Stimulated activated memory B cell treated with anti-CD40 and anti-IgM and Interleukin-4, amounts not matched to agents 10 μg/mL and 1 μg/mL and 100 μg/mL, for 72 hours (primary cell): ENCODE measurements at regions not wholly inside any gene's neighbourhood (a gene's known extent, or its start where the extent isn't known, plus 50 kb on each side); places are given as distances from the start of the nearest gene placed in this dataset.

Experiments
- ATAC-seq: fragments of 150-1000 bp; cut with Tn5 transposase; 2 replicates; pipeline ENCODE4 v1.10.0; 2021
- H3K27ac Mint-ChIP-seq: one replicate; pipeline ENCODE4 v1.8.0; 2022; ENCODE audit warnings: mild to moderate bottlenecking, mixed read lengths
- H3K27me3 Mint-ChIP-seq: one replicate; pipeline ENCODE4 v1.8.0; 2022; ENCODE audit warnings: mixed read lengths
- H3K36me3 Mint-ChIP-seq: one replicate; pipeline ENCODE4 v1.8.0; 2022; ENCODE audit warnings: mixed read lengths
- H3K4me1 Mint-ChIP-seq: one replicate; pipeline ENCODE4 v1.8.0; 2022; ENCODE audit warnings: mixed read lengths
- H3K4me3 Mint-ChIP-seq: one replicate; pipeline ENCODE4 v1.8.0; 2022; ENCODE audit warnings: mild to moderate bottlenecking, moderate library complexity, mixed read lengths
- H3K9me3 Mint-ChIP-seq: one replicate; pipeline ENCODE4 v1.8.0; 2022; ENCODE audit warnings: mixed read lengths

- Mint-ChIP-seq H3K4me3 (no peak overlapping the region), H3K36me3 (peaks cover 13% of the 10 kb centered on the region), H3K27ac (peak overlapping the region; percentile 21), H3K27me3 (peaks cover 8% of the 10 kb centered on the region), H3K4me1 (peaks cover 25% of the 10 kb centered on the region), H3K9me3 (peaks cover 11% of the 10 kb centered on the region)
- ATAC-seq, result no peak
Observed at GRCh38 chr18:56108478-56109367, 520.7 kb upstream of the TCF4 start.

GRCh38 chr18:56107821-56108477 lies 520.0 kb upstream of the TCF4 start:
- ATAC-seq, result no peak
- H3K4me3 Mint-ChIP-seq, result no peak overlapping the region
- peaks cover 18% of the 10 kb centered on the region for H3K4me1 Mint-ChIP-seq
- peaks cover 18% of the 10 kb centered on the region for H3K9me3 Mint-ChIP-seq
- H3K27me3 Mint-ChIP-seq, result peaks cover 10% of the 10 kb centered on the region
- peaks cover 17% of the 10 kb centered on the region for H3K36me3 Mint-ChIP-seq
- H3K27ac Mint-ChIP-seq, result no peak overlapping the region

DNA sequence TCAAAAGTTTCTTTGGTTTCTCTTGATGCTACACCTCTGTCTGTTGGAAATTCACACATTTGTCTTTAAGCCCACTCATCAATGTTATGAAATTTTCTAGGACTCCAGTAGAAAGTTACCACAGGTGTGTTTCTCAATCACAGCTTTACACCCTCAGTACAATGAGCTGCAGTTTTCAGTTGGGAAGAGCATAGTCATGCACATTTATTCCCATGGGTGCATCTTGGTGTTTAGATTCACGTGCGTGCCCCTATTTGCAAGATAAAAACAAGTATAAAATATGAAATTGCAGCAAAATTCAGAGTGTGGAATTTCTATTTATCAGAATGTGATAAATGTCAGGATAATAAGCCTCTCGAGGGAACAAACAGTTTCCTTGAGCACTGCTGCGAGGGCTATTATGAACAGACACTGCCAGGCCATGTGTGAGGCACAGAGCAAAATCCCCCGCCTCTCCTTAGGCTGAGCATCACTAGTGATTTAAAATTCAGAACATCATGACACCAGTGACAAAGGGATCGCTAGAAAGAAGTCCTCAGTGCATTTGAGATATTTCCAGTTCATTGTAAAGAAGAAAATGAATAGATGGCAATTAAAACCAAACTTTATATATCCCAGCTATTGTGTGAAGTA lies 512.2 kb upstream of the TCF4 start:
- Mint-ChIP-seq H3K27ac (no peak overlapping the region), H3K27me3 (peaks cover 10% of the 10 kb centered on the region), H3K9me3 (peaks cover 15% of the 10 kb centered on the region), H3K36me3 (peaks cover 13% of the 10 kb centered on the region), H3K4me1 (no peaks in the 10 kb centered on the region), H3K4me3 (no peak overlapping the region)
- no peak for ATAC-seq

- Mint-ChIP-seq H3K36me3 (no peaks in the 10 kb centered on the region), H3K27ac (no peak overlapping the region), H3K4me3 (no peak overlapping the region), H3K27me3 (no peaks in the 10 kb centered on the region), H3K9me3 (no peaks in the 10 kb centered on the region), H3K4me1 (no peaks in the 10 kb centered on the region)
- ATAC-seq, result no peak
Observed at GRCh38 chr18:56097621-56098020, 509.6 kb upstream of the TCF4 start.

- H3K9me3 Mint-ChIP-seq, result no peaks in the 10 kb centered on the region
- ATAC-seq, result no peak
- H3K4me3 Mint-ChIP-seq, result no peak overlapping the region
- H3K4me1 Mint-ChIP-seq, result no peaks in the 10 kb centered on the region
- H3K27me3 Mint-ChIP-seq, result no peaks in the 10 kb centered on the region
- no peaks in the 10 kb centered on the region for H3K36me3 Mint-ChIP-seq
- no peak overlapping the region for H3K27ac Mint-ChIP-seq
Observed at GRCh38 chr18:56096861-56097260, 508.9 kb upstream of the TCF4 start.

DNA sequence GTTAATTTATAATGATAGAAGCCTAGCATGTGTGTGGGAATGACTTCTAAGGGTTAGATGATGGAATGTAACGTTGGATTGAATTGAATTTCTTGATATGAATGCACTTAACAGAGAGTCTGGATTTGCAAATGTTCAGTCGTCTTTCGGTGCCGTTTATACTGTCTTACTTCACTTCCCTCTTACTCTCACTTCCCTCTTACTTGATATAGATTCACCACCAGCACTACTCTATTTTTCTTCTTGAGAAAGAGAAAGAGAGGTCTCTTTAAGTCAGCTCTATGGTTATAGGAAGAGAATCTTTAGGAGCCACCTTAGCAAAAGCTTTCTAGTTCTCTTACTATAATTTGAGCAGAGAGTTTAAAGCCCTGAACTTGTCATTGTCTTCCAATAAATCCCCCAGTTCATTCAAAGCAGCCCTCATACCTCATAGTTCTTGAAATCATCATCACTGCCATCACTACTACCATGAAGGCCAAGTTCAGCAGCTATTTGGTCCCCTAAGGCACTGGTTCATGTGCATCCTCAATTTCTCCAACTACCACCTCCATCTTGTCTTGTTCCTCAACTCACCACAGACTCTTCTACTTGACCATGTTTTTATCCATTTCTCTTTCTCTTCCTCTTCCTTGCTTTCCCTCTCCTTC lies 501.7 kb upstream of the TCF4 start:
- H3K27me3 Mint-ChIP-seq, result no peaks in the 10 kb centered on the region
- peak; percentile 88 for ATAC-seq
- peak overlapping the region; percentile 1 for H3K4me3 Mint-ChIP-seq
- H3K4me1 Mint-ChIP-seq, result peaks cover 17% of the 10 kb centered on the region
- H3K36me3 Mint-ChIP-seq, result no peaks in the 10 kb centered on the region
- H3K9me3 Mint-ChIP-seq, result no peaks in the 10 kb centered on the region
- peak overlapping the region; percentile 57 for H3K27ac Mint-ChIP-seq

- Mint-ChIP-seq H3K36me3 (no peaks in the 10 kb centered on the region), H3K27ac (no peak overlapping the region), H3K4me1 (peaks cover 17% of the 10 kb centered on the region), H3K27me3 (no peaks in the 10 kb centered on the region), H3K9me3 (no peaks in the 10 kb centered on the region), H3K4me3 (no peak overlapping the region)
- no peak for ATAC-seq
Observed at GRCh38 chr18:56086786-56087185, 498.8 kb upstream of the TCF4 start.

- H3K27ac Mint-ChIP-seq, result no peak overlapping the region
- no peaks in the 10 kb centered on the region for H3K9me3 Mint-ChIP-seq
- peaks cover 17% of the 10 kb centered on the region for H3K4me1 Mint-ChIP-seq
- H3K36me3 Mint-ChIP-seq, result no peaks in the 10 kb centered on the region
- ATAC-seq, result no peak
- H3K27me3 Mint-ChIP-seq, result no peaks in the 10 kb centered on the region
- H3K4me3 Mint-ChIP-seq, result no peak overlapping the region
Observed at GRCh38 chr18:56086176-56086575, 498.2 kb upstream of the TCF4 start.

- no peaks in the 10 kb centered on the region for H3K36me3 Mint-ChIP-seq
- no peak for ATAC-seq
- H3K4me1 Mint-ChIP-seq, result peaks cover 17% of the 10 kb centered on the region
- H3K27me3 Mint-ChIP-seq, result no peaks in the 10 kb centered on the region
- H3K9me3 Mint-ChIP-seq, result no peaks in the 10 kb centered on the region
- no peak overlapping the region for H3K27ac Mint-ChIP-seq
- no peak overlapping the region for H3K4me3 Mint-ChIP-seq
Observed at GRCh38 chr18:56085551-56085950, 497.6 kb upstream of the TCF4 start.

- Mint-ChIP-seq H3K4me1 (peaks cover under 1% of the 10 kb centered on the region), H3K27me3 (no peaks in the 10 kb centered on the region), H3K36me3 (no peaks in the 10 kb centered on the region), H3K9me3 (no peaks in the 10 kb centered on the region), H3K27ac (no peak overlapping the region), H3K4me3 (no peak overlapping the region)
- no peak for ATAC-seq
Observed at GRCh38 chr18:56083523-56084287, 495.7 kb upstream of the TCF4 start.

DNA sequence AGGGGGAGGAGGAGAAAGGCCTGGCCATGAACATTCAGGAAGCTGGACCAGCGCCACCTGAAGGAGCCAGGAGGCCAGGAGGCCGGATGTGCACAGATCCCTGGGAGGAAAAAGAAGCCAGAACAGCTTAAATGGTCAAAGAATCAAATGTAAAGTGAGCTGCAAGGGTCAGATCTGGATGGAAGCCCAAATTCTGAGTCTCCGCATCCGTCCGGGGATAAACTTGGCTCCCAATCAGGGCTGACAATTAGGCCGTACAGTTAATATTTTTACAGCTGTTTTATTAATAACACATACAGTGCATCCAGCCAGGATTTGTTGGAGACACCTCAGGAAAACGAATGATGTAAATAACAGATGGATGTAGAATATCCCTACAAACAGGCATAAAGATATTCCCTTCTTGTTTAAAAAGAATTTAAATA lies 495.1 kb upstream of the TCF4 start:
- Mint-ChIP-seq H3K27ac (no peak overlapping the region), H3K27me3 (no peaks in the 10 kb centered on the region)
- no peak for ATAC-seq

GRCh38 chr18:56076723-56077122 lies 488.7 kb upstream of the TCF4 start:
- H3K9me3 Mint-ChIP-seq, result peaks cover 9% of the 10 kb centered on the region
- no peaks in the 10 kb centered on the region for H3K36me3 Mint-ChIP-seq
- no peak overlapping the region for H3K27ac Mint-ChIP-seq
- no peak overlapping the region for H3K4me3 Mint-ChIP-seq
- no peaks in the 10 kb centered on the region for H3K27me3 Mint-ChIP-seq
- no peak for ATAC-seq
- no peaks in the 10 kb centered on the region for H3K4me1 Mint-ChIP-seq

More for the DNA sequence above, 495.1 kb upstream of the TCF4 start:
- Mint-ChIP-seq H3K9me3 (no peaks in the 10 kb centered on the region), H3K4me3 (no peak overlapping the region), H3K4me1 (no peaks in the 10 kb centered on the region), H3K36me3 (no peaks in the 10 kb centered on the region)

DNA sequence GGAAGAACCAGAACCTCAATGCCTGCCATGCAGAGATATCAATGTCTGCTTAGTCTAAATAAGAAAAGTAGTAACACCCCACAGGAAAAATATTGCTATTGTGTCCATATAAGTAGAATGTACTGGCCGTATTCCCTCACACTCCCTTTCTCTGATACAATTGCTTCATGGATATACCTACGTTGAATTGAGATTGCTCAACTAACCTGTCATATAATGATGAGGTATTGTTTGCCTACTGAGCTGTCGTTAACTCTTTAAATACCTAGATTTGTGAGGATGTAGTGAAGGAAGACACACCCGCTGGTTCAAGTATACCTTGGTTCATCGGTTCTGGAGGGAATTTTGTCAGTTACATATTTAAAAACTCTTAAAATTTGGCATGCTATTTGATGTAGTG lies 480.7 kb upstream of the TCF4 start:
- Mint-ChIP-seq H3K27ac (no peak overlapping the region), H3K9me3 (peaks cover 4% of the 10 kb centered on the region), H3K4me3 (no peak overlapping the region), H3K27me3 (no peaks in the 10 kb centered on the region), H3K36me3 (no peaks in the 10 kb centered on the region), H3K4me1 (no peaks in the 10 kb centered on the region)
- ATAC-seq, result no peak

- no peaks in the 10 kb centered on the region for H3K4me1 Mint-ChIP-seq
- H3K4me3 Mint-ChIP-seq, result no peak overlapping the region
- no peak overlapping the region for H3K27ac Mint-ChIP-seq
- peaks cover 4% of the 10 kb centered on the region for H3K9me3 Mint-ChIP-seq
- H3K27me3 Mint-ChIP-seq, result no peaks in the 10 kb centered on the region
- ATAC-seq, result no peak
- no peaks in the 10 kb centered on the region for H3K36me3 Mint-ChIP-seq
Observed at GRCh38 chr18:56067969-56068671, 480.1 kb upstream of the TCF4 start.
